ENCODE measurements at regions not wholly inside any gene's neighbourhood (a gene's known extent, or its start where the extent isn't known, plus 50 kb on each side); places are given as distances from the start of the nearest gene placed in this dataset.

- TF ChIP-seq POLR2AphosphoS5 (IDR thresholded peaks at IDR 0.05; ENCODE audit: low read depth, low read length) (no peak), CTCF (IDR thresholded peaks at IDR 0.05 in 2 of 3, conservative IDR thresholded peaks at IDR 0.05 in 1 of 3; ENCODE audit: borderline replicate concordance in 1 of 3, insufficient read depth in 1 of 3, low read depth in 2 of 3, low read length in 2 of 3) (no peak), SP1 (IDR thresholded peaks at IDR 0.05; ENCODE audit: low read depth) (no peak), MAX (IDR thresholded peaks at IDR 0.05) (no peak), ZNF274 (IDR thresholded peaks at IDR 0.05; ENCODE audit: low read depth, low read length) (no peak), CEBPB (IDR thresholded peaks at IDR 0.05; ENCODE audit: low read depth) (no peak), SIN3A (IDR thresholded peaks at IDR 0.05; ENCODE audit: low read depth) (no peak), CBX3 (IDR thresholded peaks at IDR 0.05; ENCODE audit: low read depth) (no peak), POLR2A (IDR thresholded peaks at IDR 0.05; ENCODE audit: borderline replicate concordance, extremely low read depth, insufficient read depth, insufficient read length) (no peak), ZBTB33 (IDR thresholded peaks at IDR 0.05; ENCODE audit: extremely low read depth, insufficient replicate concordance, low read length) (no peak), JUND (IDR thresholded peaks at IDR 0.05) (no peak)
These were observed 254.7 kb downstream of the ATG4C start for GRCh38 chr1:63038586-63038985.
